ENCODE measurements at regions not wholly inside any gene's neighbourhood (a gene's known extent, or its start where the extent isn't known, plus 50 kb on each side); places are given as distances from the start of the nearest gene placed in this dataset.
"Not testable (repeated sequence)": the region's sequence is repeated elsewhere in the genome, so short reads cannot be mapped to it uniquely, and the experiment has no call there.

DNA sequence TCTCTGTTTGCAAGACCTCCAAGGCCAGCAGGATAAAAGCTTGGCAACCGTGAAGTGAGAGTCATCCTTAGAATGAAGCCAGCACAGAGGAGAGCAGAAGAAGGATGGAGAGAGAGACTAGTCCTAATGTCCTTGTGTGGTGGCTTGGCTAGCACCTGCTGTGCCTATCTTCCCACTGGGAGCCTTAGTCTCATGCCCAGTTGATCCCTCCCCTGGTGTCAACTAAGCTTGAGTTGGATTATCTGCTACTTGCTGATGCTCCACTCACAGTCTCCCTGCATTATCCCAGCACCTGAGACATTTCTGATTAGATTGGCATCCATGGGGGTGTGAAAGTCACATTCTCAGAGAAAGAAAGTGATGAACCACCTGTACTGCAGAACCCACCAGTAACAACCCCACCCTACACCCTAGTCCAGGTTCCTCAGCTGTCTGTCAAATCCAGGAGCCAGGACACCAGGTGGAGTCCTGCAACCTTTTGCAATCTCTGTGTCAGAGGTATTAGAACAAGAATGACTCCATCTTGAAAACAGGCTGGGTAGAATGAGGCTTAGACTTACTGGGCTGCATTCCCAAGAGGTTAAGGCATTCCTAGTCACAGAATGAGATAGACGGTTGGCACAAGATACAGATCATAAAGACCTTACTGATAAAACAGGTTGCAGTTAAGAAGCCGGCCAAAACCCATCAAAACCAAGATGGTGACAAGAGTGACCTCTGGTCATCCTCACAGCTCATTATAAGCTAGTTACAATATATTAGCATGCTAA lies 460.2 kb upstream of the C16orf82 start:
- Histone ChIP-seq H3K27ac (ENCODE audit: low read depth) (no peak overlapping the region), H3K4me3 (ENCODE audit: low read depth, low read length) (no peak overlapping the region), H3K4me1 (ENCODE audit: insufficient read depth) (no peaks in the 10 kb centered on the region), H3K36me3 (ENCODE audit: insufficient read depth) (no peaks in the 10 kb centered on the region)
- 71% methylated on average over 3 of the region's 3 CpGs for WGBS
- no peak for DNase-seq (ENCODE audit: extremely low spot score)

- 25% methylated on average over 7 of the region's 7 CpGs for WGBS
- H3K27ac ChIP-seq (ENCODE audit: low read depth), result no peak overlapping the region
- H3K4me1 ChIP-seq (ENCODE audit: insufficient read depth), result no peaks in the 10 kb centered on the region
- H3K36me3 ChIP-seq (ENCODE audit: insufficient read depth), result no peaks in the 10 kb centered on the region
- H3K4me3 ChIP-seq (ENCODE audit: low read depth, low read length), result no peak overlapping the region
- DNase-seq (ENCODE audit: extremely low spot score), result no peak
These were observed 452.4 kb upstream of the C16orf82 start for GRCh38 chr16:26614237-26614841.

DNA sequence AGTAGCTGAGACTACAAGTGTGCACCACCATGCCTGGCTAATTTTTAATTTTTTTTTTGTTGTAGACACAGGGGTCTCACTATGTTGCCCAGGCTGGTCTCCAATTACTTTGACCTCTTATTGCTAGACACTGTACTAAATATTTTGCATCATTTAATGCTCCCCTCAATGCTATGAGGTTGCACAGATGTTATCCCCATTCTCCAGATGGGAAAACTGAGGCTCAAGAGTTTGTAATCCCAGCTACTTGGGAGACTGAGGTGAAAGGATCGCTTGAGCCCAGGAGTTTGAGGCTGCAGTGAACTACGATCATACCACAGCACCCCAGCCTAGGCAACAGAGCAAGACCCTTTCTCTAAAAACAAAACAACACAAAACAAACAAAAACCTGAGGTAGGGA lies 443.3 kb upstream of the C16orf82 start:
- H3K4me3 ChIP-seq (ENCODE audit: low read depth, low read length), result no peak overlapping the region
- 89% methylated on average over 2 of the region's 2 CpGs for WGBS
- no peak overlapping the region for H3K27ac ChIP-seq (ENCODE audit: low read depth)
- no peaks in the 10 kb centered on the region for H3K4me1 ChIP-seq (ENCODE audit: insufficient read depth)
- DNase-seq (ENCODE audit: extremely low spot score), result no peak
- H3K36me3 ChIP-seq (ENCODE audit: insufficient read depth), result no peaks in the 10 kb centered on the region

GRCh38 chr16:26627958-26628357 lies 438.8 kb upstream of the C16orf82 start:
- Histone ChIP-seq H3K4me1 (ENCODE audit: insufficient read depth) (no peaks in the 10 kb centered on the region), H3K27ac (ENCODE audit: low read depth) (no peak overlapping the region), H3K36me3 (ENCODE audit: insufficient read depth) (no peaks in the 10 kb centered on the region), H3K4me3 (ENCODE audit: low read depth, low read length) (no peak overlapping the region)
- no peak for DNase-seq (ENCODE audit: extremely low spot score)
- 88% methylated on average over 1 of the region's 1 CpG for WGBS

GRCh38 chr16:26631365-26631764 lies 435.4 kb upstream of the C16orf82 start:
- not testable (repeated sequence) for H3K27ac ChIP-seq (ENCODE audit: low read depth); H3K4me3 ChIP-seq (ENCODE audit: low read depth, low read length); H3K4me1 ChIP-seq (ENCODE audit: insufficient read depth); DNase-seq (ENCODE audit: extremely low spot score); H3K36me3 ChIP-seq (ENCODE audit: insufficient read depth)

- H3K4me1 ChIP-seq (ENCODE audit: insufficient read depth), result no peaks in the 10 kb centered on the region
- H3K36me3 ChIP-seq (ENCODE audit: insufficient read depth), result no peaks in the 10 kb centered on the region
- no peak for DNase-seq (ENCODE audit: extremely low spot score)
- 84% methylated on average over 5 of the region's 5 CpGs for WGBS
- no peak overlapping the region for H3K27ac ChIP-seq (ENCODE audit: low read depth)
- H3K4me3 ChIP-seq (ENCODE audit: low read depth, low read length), result no peak overlapping the region
These were observed 424.6 kb upstream of the C16orf82 start for GRCh38 chr16:26642047-26642664.

DNA sequence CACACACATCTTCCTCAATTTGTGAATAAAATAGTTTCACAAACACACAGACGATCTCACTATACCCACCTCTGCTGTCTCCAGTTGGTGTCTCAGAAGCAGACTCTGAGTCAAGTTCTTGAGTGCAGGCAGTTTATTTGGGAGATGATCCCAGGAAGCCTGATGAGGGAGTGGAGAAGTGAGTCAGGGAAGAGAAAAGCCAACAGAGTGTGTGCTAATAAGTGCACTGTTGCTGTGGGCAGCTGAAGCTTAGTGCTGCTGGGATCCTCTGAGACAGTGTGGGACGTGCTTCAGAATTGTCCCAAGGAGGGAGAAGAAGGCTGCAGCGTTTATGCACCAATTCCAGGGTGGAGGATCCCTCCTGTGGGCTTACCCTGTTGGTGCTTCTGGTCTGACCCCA lies 423.2 kb upstream of the C16orf82 start:
- Histone ChIP-seq H3K36me3 (ENCODE audit: insufficient read depth) (no peaks in the 10 kb centered on the region), H3K4me1 (ENCODE audit: insufficient read depth) (no peaks in the 10 kb centered on the region), H3K4me3 (ENCODE audit: low read depth, low read length) (no peak overlapping the region), H3K27ac (ENCODE audit: low read depth) (no peak overlapping the region)
- no peak for DNase-seq (ENCODE audit: extremely low spot score)
- WGBS, result 54% methylated on average over 3 of the region's 3 CpGs

- Histone ChIP-seq H3K36me3 (ENCODE audit: insufficient read depth) (no peaks in the 10 kb centered on the region), H3K4me3 (ENCODE audit: low read depth, low read length) (no peak overlapping the region), H3K4me1 (ENCODE audit: insufficient read depth) (no peaks in the 10 kb centered on the region), H3K27ac (ENCODE audit: low read depth) (no peak overlapping the region)
- WGBS, result 71% methylated on average over 11 of the region's 11 CpGs
- no peak for DNase-seq (ENCODE audit: extremely low spot score)
These were observed 421.7 kb upstream of the C16orf82 start for GRCh38 chr16:26644912-26645543.

DNA sequence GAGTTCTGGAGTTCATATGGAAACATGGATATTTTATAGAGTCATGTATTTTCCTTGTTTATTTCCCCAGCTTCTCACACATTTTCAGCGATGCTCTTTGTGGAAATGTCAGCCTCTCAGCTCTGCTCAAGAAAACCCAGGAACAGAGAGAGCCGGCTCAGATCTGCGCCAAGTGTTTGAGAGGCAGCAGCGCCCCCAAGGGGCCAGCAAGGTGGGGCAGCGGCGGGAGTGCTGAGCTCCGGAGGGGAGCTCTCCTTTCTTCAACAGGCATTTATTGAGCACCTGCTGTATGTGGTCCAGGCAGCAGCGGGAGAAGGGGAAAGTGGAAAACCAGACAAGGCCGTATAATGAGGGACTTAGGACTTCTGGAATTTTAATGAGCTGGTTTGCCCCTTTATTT lies 421.1 kb upstream of the C16orf82 start:
- Histone ChIP-seq H3K4me1 (ENCODE audit: insufficient read depth) (no peaks in the 10 kb centered on the region), H3K27ac (ENCODE audit: low read depth) (no peak overlapping the region), H3K4me3 (ENCODE audit: low read depth, low read length) (no peak overlapping the region), H3K36me3 (ENCODE audit: insufficient read depth) (no peaks in the 10 kb centered on the region)
- 14% methylated on average over 9 of the region's 9 CpGs for WGBS
- DNase-seq (ENCODE audit: extremely low spot score), result no peak

- H3K4me3 ChIP-seq (ENCODE audit: low read depth, low read length), result no peak overlapping the region
- DNase-seq (ENCODE audit: extremely low spot score), result no peak
- no peak overlapping the region for H3K27ac ChIP-seq (ENCODE audit: low read depth)
- no peaks in the 10 kb centered on the region for H3K36me3 ChIP-seq (ENCODE audit: insufficient read depth)
- no peaks in the 10 kb centered on the region for H3K4me1 ChIP-seq (ENCODE audit: insufficient read depth)
- 71% methylated on average over 4 of the region's 4 CpGs for WGBS
These were observed 418.9 kb upstream of the C16orf82 start for GRCh38 chr16:26647870-26648269.

GRCh38 chr16:26648851-26649250 lies 417.9 kb upstream of the C16orf82 start:
- no peak overlapping the region for H3K4me3 ChIP-seq (ENCODE audit: low read depth, low read length)
- H3K36me3 ChIP-seq (ENCODE audit: insufficient read depth), result no peaks in the 10 kb centered on the region
- no peak overlapping the region for H3K27ac ChIP-seq (ENCODE audit: low read depth)
- H3K4me1 ChIP-seq (ENCODE audit: insufficient read depth), result no peaks in the 10 kb centered on the region
- 61% methylated on average over 2 of the region's 2 CpGs for WGBS
- no peak for DNase-seq (ENCODE audit: extremely low spot score)

GRCh38 chr16:26649381-26650045 lies 417.2 kb upstream of the C16orf82 start:
- WGBS, result 78% methylated on average over 5 of the region's 5 CpGs
- H3K4me1 ChIP-seq (ENCODE audit: insufficient read depth), result no peaks in the 10 kb centered on the region
- H3K27ac ChIP-seq (ENCODE audit: low read depth), result no peak overlapping the region
- H3K4me3 ChIP-seq (ENCODE audit: low read depth, low read length), result no peak overlapping the region
- H3K36me3 ChIP-seq (ENCODE audit: insufficient read depth), result no peaks in the 10 kb centered on the region
- no peak for DNase-seq (ENCODE audit: extremely low spot score)

DNA sequence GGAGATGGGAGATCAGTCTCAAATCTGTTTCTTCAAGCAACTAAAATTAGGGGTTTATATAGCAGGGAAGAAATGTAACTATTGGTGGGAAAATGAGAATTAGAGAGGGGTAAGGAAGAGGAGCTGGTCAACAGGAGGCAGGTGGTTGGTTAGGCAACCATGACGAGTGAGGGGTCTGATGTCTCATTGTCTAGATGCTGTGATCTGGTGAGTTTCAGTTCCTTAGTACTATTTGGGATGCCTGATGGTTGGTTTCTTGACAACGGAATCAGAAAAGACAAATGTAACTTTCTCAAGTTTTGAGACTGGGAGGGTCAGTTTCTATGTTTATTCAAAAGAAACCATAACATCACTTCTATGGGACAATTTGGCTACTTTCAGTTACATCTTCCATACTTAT lies 415.3 kb upstream of the C16orf82 start:
- no peaks in the 10 kb centered on the region for H3K36me3 ChIP-seq (ENCODE audit: insufficient read depth)
- H3K4me1 ChIP-seq (ENCODE audit: insufficient read depth), result no peaks in the 10 kb centered on the region
- no peak for DNase-seq (ENCODE audit: extremely low spot score)
- H3K27ac ChIP-seq (ENCODE audit: low read depth), result no peak overlapping the region
- H3K4me3 ChIP-seq (ENCODE audit: low read depth, low read length), result no peak overlapping the region
- 85% methylated on average over 2 of the region's 2 CpGs for WGBS
